ENCODE measurements at regions not wholly inside any gene's neighbourhood (a gene's known extent, or its start where the extent isn't known, plus 50 kb on each side); places are given as distances from the start of the nearest gene placed in this dataset.
"Not testable (repeated sequence)": the region's sequence is repeated elsewhere in the genome, so short reads cannot be mapped to it uniquely, and the experiment has no call there.

DNA sequence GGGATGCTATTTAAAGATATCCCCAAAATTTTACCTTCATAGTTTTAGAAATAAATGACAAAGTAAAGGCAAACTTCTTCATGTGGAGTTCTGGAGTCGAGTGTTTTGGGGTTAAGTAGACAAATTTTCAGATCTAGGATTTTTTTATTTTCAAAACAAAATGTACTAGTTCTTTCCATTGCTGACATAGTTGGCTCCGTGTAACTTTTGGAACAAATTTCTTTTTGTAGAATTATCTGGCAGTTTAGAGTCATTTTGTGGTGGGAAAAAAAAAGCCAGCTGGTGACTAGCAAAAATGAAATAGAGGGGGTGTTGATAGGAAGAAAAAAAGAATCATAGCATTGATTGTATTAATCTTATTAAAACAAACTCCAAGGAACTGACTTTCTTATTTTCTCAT, 131.6 kb upstream of the TCF21 start:
- DNase-seq = no peak

DNA sequence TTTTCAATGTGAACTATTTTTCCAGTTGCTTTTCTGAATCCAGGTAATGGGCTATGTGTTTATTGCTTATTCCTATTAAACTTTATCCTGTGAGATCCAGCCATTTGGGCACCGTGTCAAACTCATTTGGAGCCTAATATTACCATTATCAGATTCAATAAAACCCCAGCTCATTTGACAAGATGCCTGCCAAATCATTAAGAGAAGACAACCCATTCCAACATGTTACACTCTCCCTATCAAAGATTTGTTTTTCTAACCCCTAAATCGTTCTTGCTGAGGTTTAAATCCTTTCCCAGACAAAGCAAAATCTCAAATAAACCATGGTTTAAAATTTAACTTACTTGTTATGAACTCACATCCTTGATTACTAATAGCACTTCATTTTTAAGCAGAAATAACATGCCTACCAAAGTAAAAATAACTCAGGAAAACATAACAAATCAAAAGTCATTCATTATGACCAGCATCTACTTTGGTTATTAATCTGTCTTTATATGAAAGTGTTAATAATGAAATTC, 130.0 kb upstream of the TCF21 start:
- DNase-seq = no peak

DNA sequence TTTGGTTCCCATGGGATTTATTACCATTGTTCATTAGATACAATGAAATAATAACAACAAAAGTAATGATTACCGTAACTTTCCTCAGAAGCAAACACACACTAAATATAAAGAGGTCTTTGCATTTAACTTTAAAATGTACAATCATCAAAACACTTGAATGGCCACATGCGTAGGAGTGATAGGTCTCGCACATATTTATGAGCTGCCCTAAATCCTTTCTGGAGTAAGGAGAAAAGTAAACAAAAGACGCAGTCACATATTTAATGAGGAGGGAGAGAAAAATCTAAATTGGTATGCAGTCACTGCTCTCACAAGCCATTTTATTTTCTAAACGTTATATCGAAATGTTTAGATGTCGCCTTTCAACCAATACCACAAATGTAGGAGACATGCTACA, 129.4 kb upstream of the TCF21 start:
- no peak for DNase-seq

DNA sequence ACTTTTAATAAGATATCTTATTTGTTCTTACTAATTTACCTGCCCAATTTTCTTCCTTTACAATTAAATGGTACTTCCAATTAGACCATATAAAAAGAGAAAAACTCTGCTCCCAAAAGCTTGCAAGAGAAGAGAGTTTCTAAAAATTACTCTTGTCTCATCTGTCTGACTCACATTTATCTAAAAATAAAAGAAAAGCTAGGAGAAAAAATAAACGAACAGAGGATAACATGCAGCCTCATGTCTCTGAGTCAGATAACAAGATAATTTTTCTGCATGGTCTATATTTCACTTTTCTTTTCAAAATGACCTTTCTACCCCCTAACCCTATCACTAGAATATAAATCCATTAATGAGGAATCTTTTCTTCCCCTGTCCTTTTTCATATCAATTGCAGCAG, 127.2 kb upstream of the TCF21 start:
- no peak for DNase-seq

DNA sequence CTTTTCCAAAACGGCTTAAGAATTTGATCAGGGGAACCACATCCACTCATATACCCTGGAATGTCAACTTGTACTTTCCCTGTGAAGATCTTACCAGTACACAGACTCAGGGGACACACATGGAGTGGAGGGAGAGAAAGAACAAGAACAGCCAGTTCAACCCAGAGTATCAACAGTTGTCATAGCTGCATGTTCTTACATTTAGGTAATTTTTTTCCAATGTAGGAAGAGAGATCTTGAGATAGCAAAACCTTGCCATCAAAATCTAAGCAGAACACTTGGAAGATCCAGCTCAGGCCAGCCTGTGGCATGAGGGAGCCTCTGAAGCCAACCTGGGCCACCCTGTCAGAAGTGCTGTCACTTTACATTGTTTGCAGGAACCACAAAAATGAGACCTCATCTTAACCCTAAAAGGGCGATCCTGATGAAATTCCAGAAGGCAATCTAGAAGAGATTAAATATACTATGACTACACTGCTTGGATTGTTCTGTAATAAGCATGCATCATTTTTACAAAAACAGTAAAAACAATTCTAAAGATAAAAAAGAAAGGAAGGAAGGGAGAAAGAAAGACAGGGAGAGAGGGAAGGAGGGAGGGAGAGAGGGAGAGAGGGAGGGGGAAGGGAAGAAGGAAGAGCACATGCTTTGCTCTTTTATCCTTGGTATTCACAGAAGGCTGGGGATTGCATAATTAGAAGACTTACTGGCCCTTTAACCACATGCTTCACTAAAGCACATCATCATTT, 124.7 kb upstream of the TCF21 start:
- DNase-seq = no peak

DNA sequence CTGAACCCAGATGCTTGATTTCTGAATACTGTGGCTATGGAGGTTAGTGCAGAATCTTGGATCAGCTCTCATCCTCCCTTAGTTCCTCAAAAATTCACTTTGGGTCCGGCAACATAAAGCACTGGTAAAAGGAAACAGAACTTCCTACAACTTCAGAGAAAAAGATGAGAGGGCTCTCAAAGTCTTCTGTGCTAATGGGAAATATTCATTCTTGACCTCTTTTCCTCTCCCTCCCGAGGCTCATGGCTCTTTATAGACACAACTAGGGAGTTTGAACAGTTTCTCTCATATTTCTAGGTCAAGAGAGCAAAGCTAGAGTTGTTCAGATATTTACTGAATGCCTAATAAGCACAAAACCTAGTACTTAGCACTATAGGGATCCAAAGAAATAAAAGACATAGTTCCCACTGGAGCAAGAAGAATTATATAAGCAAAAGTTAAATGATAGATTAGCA, 124.1 kb upstream of the TCF21 start:
- no peak for DNase-seq

DNA sequence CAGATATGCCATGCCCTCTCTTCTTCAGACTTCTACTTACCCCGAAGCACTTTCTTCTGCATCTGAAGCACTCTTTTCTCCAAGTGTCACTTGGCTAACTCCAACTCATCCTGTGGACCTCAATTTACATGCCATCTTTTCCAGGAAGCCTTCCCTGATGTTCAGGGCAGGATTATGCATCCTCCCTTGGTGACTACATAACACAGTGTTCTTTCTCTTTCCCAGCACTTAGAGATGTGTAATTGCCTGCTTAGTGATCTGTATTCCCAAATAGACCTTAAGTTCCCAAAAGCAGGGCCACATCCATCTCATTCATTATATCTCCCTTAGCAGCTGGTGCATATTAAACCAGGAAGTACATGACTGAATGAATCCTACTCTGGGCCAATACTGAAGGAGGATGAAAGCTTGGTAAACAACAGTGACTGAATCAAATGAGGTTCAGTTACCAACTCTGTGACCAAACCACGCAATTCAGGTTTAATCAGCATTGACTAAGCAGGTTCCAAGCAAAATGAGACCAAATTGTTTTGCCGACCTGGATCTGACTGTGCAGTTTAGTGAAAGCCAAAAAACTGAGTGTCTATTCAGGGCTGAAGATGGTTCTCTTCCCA, 121.4 kb upstream of the TCF21 start:
- no peak for DNase-seq

DNA sequence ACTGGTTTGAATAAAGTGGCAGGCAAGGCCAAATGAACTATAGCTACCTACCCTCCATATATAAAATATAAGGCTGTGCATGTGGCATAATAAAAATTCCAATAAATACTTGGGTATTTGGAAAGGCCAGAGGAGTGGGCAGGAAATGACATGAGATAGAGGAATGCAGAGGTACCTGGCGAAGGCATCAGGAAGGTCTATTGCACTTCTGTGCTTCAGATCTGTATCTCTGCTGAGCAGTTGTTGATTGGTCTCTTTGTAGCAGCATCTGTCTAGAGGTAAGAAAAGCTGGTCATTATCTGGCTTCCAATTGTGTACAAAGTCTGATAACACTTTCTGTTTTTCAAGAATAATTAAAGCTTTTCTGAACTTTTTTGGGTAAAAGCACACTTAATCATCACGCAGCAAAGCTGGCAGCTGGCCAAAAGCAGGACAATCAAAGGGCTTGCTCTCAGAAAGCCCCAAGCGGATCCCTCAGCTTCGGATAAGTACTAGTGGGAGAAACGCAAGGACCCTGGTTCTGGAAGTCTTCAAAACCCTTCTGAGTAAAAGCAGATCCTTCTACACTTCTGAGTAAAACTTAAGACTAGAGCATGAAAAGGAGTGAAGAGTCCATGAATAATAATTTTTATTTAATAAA, 120.1 kb upstream of the TCF21 start:
- no peak for DNase-seq

DNA sequence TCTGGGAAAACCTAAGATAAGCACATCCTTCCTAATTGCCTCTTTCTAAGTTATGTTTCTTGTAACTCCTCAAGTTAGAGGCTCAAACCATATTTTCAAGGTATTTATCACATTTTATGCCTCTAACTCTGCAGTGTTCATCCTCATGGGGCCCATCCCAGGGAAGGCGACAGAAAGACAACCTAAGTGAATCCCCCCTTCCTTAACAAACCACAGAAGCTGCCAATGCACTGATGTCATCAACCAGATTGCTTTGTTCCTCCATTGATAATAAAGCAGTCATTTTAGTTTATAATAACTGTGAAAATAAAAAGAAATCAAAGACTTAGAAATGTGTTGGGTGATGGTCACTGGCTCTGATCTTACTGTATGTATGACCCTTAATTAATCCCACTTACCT, 119.5 kb upstream of the TCF21 start:
- no peak for DNase-seq

DNA sequence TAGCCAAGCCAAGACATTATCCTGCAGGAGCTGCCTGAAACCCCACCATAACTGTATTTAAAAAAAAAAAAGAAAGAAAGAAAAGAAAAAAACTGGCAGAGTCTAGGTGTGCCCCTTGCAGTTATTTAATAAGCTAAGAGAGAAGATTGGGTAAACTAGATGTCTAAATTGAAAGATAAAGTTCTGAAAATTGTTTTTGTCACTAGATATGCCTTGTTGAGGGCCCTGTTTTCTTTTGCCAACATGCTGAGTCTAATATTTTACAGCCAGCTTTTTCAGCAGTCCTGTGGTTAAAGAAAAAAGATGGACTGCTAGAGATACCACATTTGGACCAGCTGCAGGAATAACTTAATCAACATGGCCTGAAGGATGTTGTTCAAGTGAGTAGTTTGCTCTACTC, 116.3 kb upstream of the TCF21 start:
- DNase-seq = no peak

DNA sequence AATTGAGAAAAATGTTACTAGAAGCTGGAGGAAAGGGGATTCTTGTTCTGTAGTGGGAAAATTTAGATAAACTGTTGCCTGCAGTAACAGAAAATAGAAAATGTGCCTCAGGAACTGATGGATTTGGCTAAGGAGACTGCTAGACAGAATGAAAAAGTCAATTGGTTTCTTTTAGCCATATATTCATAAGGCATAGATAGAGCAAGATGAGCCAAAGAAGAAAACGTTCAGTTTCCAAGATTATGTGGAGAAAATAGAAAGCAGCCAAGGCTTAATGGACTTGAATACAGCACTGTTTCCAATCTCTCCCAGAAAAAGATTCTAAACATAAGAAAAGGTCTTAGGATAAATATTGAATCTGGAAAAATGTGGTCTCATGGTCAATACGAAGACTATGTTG, 115.1 kb upstream of the TCF21 start:
- no peak for DNase-seq

DNA sequence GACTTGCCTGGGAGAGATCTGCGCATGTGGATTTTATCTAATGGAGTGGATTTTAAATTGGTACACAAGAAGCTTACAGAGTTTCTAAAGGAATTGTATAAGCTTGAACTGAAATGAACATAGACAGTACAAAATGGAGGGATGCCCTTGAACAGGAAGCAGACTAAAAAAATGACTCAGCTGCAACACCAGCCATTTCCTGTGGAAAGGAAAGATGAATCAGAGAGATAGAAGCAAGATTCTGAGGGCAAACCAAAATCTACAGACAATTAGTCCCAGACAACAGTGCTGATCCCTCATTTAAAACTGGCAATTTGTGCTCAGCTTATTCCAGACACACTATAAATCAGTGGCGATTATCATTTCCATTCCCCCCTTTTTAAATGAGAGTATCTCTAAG, 114.6 kb upstream of the TCF21 start:
- DNase-seq = no peak

DNA sequence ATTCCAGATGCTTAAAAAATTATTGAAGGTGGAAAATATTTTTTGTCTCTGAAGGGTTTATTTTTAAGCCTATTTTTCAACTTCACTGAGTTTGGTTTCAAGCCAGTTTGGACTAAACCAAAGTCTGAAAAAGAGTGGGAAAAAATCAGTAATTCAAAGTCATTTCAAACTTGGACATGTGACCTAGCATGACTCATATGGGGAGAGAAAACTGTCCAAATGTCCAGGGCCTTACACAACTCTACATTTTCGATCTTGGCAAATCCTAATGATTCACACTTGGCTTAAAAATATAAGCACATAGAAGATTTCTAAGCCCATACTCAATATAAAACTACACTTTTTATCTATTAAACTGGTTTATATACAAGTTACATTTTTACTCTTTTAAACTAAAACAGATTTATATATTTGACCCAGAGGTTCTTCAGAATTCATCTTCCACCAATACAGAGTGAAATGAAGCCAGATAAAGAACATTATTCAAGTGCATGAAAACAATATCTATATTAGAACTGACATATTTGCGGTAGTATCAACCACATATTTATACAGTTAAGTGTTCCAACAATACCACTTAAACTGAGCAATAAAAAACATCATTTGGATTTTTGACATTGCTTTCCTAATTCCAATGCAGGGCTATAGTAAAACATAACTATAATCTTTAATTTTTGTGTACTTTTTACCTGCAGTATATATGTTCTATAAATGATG, 110.3 kb upstream of the TCF21 start:
- DNase-seq = no peak

DNA sequence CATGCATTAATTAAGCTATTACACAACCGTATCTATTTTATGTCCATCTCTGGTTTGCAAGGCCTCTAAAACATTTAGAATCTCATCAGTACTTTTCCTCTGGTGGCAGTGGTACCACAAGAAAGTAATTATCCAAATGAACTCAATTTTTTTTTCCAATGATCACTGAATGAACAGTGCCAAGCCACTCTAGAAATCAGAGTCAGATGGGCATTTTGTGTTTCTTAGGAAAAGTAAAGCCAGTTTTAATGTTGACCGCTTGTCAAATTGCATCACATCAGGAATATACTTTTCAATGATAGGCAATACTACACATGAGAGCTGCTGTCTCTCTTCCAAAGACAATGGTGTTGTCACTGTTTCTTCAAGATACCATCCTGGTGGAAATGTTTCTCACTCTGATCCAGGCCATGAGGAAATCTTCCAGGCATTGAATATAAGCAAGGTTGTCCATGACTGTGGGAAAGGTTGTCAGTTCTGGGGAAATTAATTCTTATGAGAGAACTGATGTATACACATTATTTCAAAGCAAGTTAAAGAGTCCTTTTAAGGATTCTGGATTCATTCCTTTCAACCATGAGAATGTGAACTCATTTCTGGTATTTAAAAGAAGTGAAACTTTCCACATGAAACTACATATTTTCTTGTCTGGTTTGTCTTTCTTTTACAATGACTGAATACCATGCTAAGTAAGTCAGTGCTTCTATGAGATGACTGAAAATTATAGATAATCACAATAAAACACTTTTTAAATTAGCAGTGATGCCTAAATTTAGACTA, 108.8 kb upstream of the TCF21 start:
- DNase-seq = no peak

DNA sequence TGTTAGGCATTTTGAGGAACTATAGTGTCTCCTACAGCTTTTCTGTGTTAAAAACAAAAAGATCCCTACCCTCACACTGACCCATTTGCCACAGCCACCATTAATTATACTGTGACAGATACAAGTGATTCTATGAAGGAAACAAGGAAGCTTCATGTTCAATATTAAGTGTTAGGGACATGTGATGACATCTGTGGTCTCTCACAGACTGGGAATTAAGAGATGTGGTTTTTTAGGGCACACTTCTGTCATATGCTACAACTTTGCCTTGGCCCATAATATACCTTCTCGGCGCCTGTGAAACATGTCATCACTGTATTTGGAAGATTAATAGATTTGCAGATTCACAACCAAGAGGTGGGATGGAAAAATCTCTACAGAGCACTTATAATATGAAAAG, 102.9 kb upstream of the TCF21 start:
- DNase-seq = no peak

DNA sequence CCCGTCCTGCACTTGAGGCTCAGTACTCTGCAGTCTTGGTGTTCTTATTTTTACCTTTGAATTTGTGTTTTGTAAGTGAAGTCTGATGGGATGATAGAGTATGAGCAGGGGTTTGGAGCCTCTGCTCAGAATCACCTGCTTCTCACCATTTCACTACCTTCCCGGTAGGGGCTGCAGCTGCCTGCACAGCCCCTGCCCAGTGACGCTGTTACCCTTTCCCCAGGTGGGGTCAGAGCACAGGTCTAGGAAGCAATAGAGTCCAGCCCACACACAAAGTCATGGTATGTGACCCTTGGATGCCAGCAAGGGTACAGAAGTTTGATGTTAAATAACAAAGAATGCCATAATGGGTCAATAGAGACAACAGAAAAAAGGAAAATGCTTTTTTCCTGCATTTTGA, 101.8 kb upstream of the TCF21 start:
- no peak for DNase-seq

DNA sequence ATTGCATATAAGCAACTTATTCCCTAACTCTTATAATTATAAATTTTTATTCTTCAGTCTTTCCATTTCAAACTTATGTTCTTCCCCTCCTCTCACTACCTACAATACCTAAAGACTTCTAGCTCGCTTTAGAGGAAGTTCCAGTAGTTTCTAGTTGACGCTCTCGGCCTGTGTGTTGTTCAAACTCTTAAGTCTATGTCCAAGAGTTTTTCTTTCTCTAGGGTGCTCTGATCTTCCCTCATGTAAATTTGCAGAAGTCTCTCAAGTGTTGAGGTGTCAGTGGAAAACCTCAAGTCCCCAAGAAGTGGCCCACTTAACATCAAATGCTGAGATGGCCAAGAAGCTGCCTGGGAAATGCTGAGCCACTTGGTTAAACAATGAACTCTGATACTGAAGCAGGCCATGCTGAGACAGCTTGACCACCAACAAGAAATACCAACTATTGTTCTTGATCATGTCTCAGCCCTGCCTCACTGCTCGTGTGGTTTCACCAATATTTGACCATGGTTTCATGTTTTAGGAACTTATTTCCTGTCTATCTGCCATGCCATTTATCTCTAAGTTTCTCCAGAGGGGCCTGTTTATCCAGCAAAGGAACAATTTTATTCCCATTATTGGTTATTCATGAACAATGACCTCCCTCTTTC, 100.9 kb upstream of the TCF21 start:
- no peak for DNase-seq

DNA sequence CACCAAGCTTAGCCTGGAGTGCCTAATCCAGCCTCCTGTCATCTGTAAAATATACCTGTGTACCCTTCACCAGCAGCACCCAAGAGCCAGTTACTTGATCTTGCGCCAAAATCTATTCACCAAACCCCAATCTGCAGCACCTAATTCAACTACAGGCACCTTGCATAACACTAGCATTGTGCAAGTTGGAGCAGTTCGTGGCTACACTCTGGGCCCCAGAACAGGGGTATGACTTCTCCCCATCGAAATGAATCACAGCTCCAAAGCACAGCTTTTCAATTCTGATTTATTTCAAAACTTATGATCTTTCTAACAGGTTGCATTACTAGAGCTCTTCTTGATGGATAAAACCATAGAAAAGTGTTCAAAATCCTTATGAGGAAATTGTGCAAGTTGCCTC, 100.4 kb upstream of the TCF21 start:
- DNase-seq = no peak

DNA sequence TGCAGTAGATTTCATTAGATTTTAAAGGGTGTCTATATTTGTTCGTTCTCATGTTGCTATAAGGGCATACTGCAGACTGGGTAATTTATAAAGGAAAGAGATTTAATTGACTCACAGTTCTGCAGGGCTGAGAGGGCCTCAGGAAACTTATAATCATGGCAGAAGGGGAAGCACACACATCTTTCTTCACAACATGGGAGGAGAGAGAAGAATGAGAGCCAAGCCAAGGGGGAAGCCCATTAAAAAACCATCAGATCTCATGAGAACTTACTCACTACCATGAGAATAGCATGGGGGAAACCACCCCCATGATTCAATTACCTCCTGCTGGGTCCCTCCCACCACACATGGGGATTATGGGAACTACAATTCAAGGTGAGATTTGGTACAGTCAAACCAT, 99.5 kb upstream of the TCF21 start:
- not testable (repeated sequence) for DNase-seq

DNA sequence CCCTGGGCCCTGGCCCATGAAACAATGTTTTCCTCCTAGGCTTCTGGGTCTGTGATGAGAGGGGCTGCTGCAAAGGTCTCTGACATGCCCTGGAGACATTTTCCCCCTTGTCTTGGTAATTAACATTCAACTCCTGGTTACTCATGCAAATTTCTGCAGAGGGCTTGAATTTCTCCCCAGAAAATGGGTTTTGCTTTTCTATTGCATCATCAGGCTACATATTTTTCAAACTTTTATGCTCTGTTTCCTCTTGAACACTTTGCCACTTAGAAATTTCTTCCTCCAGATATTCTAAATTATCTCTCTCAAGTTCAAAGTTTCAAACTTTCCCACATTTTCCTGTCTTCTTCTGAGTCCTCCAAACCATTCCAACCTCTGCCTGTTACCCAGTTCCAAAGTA, 98.2 kb upstream of the TCF21 start:
- not testable (repeated sequence) for DNase-seq

DNA sequence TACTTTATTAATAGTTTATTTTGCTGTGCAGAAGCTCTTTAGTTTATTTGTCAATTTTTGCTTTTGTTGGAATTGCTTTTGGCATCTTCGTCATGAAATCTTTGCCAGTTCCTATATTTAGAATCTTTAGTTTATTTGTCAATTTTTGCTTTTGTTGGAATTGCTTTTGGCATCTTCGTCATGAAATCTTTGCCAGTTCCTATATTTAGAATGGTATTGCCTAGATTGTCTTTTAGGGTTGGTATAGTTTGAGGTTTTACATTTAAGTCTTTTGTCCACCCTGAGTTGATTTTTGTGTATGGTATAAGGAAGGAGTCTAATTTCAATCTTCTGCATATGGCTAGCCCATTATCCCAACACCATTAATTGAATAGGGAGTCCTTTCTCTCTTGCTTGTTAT, 93.9 kb upstream of the TCF21 start:
- not testable (repeated sequence) for DNase-seq

DNA sequence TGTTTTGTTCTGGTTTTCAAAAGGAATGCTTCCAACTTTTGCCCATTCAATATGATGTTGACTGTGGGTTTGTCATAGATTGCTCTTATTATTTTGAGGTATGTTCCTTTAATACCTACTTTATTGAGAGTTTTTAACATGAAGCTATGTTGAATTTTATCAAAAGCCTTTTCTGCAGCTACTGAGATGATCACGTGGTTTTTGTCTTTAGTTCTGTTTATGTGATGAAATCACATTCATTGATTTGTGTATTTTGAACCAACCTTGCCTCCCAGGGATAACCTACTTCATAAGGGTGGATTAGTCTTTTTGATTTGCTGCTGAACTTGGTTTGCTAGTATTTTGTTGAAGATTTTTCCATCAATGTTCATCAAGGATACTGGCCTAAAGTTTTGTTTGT, 92.7 kb upstream of the TCF21 start:
- no peak for DNase-seq

All from T-helper 9 cell (primary cell).